Mesenchymal stem cell (in vitro differentiated cells and primary cell): ENCODE measurements at regions not wholly inside any gene's neighbourhood (a gene's known extent, or its start where the extent isn't known, plus 50 kb on each side); places are given as distances from the start of the nearest gene placed in this dataset.
A peak's percentile ranks its signal among the peaks of the same experiment; 100 is the strongest.
"Not testable (repeated sequence)": the region's sequence is repeated elsewhere in the genome, so short reads cannot be mapped to it uniquely, and the experiment has no call there.

Experiments used
- DNase-seq: peaks from one replicate; pipeline ENCODE4 v3.0.0-alpha.2; 2013
- H2AFZ ChIP-seq: one replicate; pipeline ENCODE4 v1.6.1; 2013; ENCODE audit warnings: low read depth, mild to moderate bottlenecking, control low read depth, inconsistent platforms, low read length, moderate library complexity
- H2AK5ac ChIP-seq: 2 replicates; pipeline ENCODE4 v1.6.1; 2013; ENCODE audit warnings: low read length, moderate library complexity, mild to moderate bottlenecking, inconsistent platforms; ENCODE audit not compliant: severe bottlenecking
- H2BK120ac ChIP-seq: one replicate; pipeline ENCODE4 v1.6.1; 2013; ENCODE audit warnings: low read depth, mild to moderate bottlenecking, inconsistent platforms, low read length, moderate library complexity
- H2BK12ac ChIP-seq, 2 experiments: one replicate each; pipeline ENCODE4 v1.6.1; 2013; ENCODE audit warnings: inconsistent platforms in 2 of 2, low read length in 2 of 2, mild to moderate bottlenecking in 2 of 2, moderate library complexity in 2 of 2, control low read depth in 1 of 2
- H2BK15ac ChIP-seq: one replicate; pipeline ENCODE4 v1.6.1; 2013; ENCODE audit warnings: mild to moderate bottlenecking, low read depth, inconsistent platforms; ENCODE audit not compliant: poor library complexity, severe bottlenecking
- H2BK5ac ChIP-seq: 2 replicates; pipeline ENCODE4 v1.6.1; 2013; ENCODE audit warnings: low read depth, mild to moderate bottlenecking, low read length, control low read depth, inconsistent platforms; ENCODE audit not compliant: poor library complexity, severe bottlenecking
- H3K14ac ChIP-seq, 2 experiments: one replicate each; pipeline ENCODE4 v1.6.1; 2013; ENCODE audit warnings: inconsistent platforms in 2 of 2, low read length in 2 of 2, control low read depth in 1 of 2, mild to moderate bottlenecking in 1 of 2, moderate library complexity in 1 of 2
- H3K18ac ChIP-seq, 2 experiments: one replicate each; pipeline ENCODE4 v1.6.1; 2013; ENCODE audit warnings: inconsistent platforms in 2 of 2, low read length in 2 of 2, control low read depth in 1 of 2, low read depth in 1 of 2, mild to moderate bottlenecking in 1 of 2
- H3K23ac ChIP-seq, 2 experiments: one replicate each; pipeline ENCODE4 v1.6.1; 2013; ENCODE audit warnings: inconsistent platforms in 2 of 2, low read length in 2 of 2, mild to moderate bottlenecking in 2 of 2, moderate library complexity in 2 of 2, control low read depth in 1 of 2
- H3K27ac ChIP-seq: 2 replicates; pipeline ENCODE4 v1.5.1; 2013; ENCODE audit warnings: mild to moderate bottlenecking, moderate library complexity, low read length, control low read depth, inconsistent platforms; ENCODE audit not compliant: poor library complexity, severe bottlenecking
- H3K27me3 ChIP-seq, 2 experiments: 2 replicates each; pipeline versions ENCODE4 v1.6.1 to v1.7.0; 2013; ENCODE audit warnings: low read length in 2 of 2, mild to moderate bottlenecking in 2 of 2, moderate library complexity in 2 of 2, control low read depth in 1 of 2, inconsistent platforms in 1 of 2; ENCODE audit not compliant: control insufficient read depth in 1 of 2, insufficient read depth in 1 of 2
- H3K36me3 ChIP-seq, 2 experiments: 2 replicates each; pipeline versions ENCODE4 v1.6.1 to v1.7.0; 2013; ENCODE audit warnings: low read length in 2 of 2, control low read depth in 1 of 2, inconsistent platforms in 1 of 2, low read depth in 1 of 2, mild to moderate bottlenecking in 1 of 2; ENCODE audit not compliant: insufficient read depth in 2 of 2, control insufficient read depth in 1 of 2
- H3K4ac ChIP-seq, 2 experiments: one replicate each; pipeline ENCODE4 v1.6.1; 2013; ENCODE audit warnings: inconsistent platforms in 2 of 2, low read length in 2 of 2, mild to moderate bottlenecking in 2 of 2, moderate library complexity in 2 of 2, control low read depth in 1 of 2, low read depth in 1 of 2
- H3K4me1 ChIP-seq: 2 replicates; pipeline ENCODE4 v1.6.1; 2013; ENCODE audit warnings: low read depth, low read length, control low read depth; ENCODE audit not compliant: control insufficient read depth, insufficient read depth
- H3K4me2 ChIP-seq: 2 replicates; pipeline ENCODE4 v1.6.1; 2013; ENCODE audit warnings: low read length, mild to moderate bottlenecking, inconsistent platforms; ENCODE audit not compliant: poor library complexity, severe bottlenecking
- H3K4me3 ChIP-seq, 2 experiments: 2 replicates each; pipeline versions ENCODE4 v1.5.1 to v1.7.0; 2013; ENCODE audit warnings: low read length in 2 of 2, mild to moderate bottlenecking in 2 of 2, control low read depth in 1 of 2, low read depth in 1 of 2; ENCODE audit not compliant: insufficient read depth in 1 of 2
- H3K79me1 ChIP-seq: replicated peaks from 2 replicates; pipeline ENCODE4 v1.6.1; 2013; ENCODE audit warnings: mild to moderate bottlenecking, control low read depth, low read length, inconsistent platforms; ENCODE audit not compliant: poor library complexity, severe bottlenecking
- H3K9ac ChIP-seq: 2 replicates; pipeline ENCODE4 v1.7.0; 2013; ENCODE audit warnings: mild to moderate bottlenecking, low read length, moderate library complexity
- H3K9me3 ChIP-seq: 2 replicates; pipeline ENCODE4 v1.7.0; 2013; ENCODE audit warnings: mild to moderate bottlenecking, low read length; ENCODE audit not compliant: control insufficient read depth
- H4K8ac ChIP-seq: one replicate; pipeline ENCODE4 v1.6.1; 2013; ENCODE audit warnings: inconsistent platforms, mild to moderate bottlenecking, low read length, moderate library complexity
- H4K91ac ChIP-seq: one replicate; pipeline ENCODE4 v1.6.1; 2013; ENCODE audit warnings: mild to moderate bottlenecking, low read length, inconsistent platforms
- WGBS: methylation state at CpG from one replicate; pipeline ENCODE4 v1.1.7; 2013; ENCODE audit warnings: mixed read lengths; 5-methylcytosine and 5-hydroxymethylcytosine counted together

DNA sequence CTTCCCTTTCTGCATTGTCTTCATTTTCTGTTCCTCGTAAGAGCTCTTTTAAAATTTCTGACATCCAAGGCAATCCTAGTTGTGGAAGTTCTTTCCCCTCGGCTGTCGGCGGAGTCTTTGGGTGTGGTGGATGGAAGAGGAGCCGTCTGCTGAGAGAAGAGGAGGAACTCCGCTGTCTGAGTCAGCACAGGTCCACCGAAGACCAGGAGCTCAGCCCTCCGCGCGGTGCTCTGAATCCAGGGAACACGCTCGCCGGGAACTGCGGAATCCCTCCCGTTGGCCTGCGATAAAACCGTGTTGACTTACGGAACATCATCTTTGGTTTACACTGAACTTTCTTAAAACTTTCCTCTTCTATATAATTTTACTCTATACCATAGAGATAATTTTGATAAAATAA, 100.7 kb upstream of the IRX4 start:
- H2AK5ac ChIP-seq = no peak overlapping the region
- H3K36me3 ChIP-seq = no peaks in the 10 kb centered on the region
- H3K4me1 ChIP-seq = no peaks in the 10 kb centered on the region
- DNase-seq = no peak
- no peak overlapping the region for H2AFZ ChIP-seq
- H3K14ac ChIP-seq = no peak overlapping the region
- H3K23ac ChIP-seq = no peak overlapping the region
- H4K8ac ChIP-seq = no peak overlapping the region
- no peak overlapping the region for H2BK15ac ChIP-seq
- H3K27ac ChIP-seq = no peak overlapping the region
- no peaks in the 10 kb centered on the region for H3K9me3 ChIP-seq
- 86% methylated on average over 14 of the region's 18 CpGs for WGBS
- H4K91ac ChIP-seq = no peak overlapping the region
- no peak overlapping the region for H3K4ac ChIP-seq
- no peak overlapping the region for H2BK12ac ChIP-seq
- H3K79me1 ChIP-seq = no peaks in the 10 kb centered on the region
- H3K18ac ChIP-seq = no peak overlapping the region
- no peak overlapping the region for H2BK5ac ChIP-seq
- H3K4me3 ChIP-seq = no peak overlapping the region
- H3K9ac ChIP-seq = no peak overlapping the region
- H3K27me3 ChIP-seq = peaks cover 0 to 4% of the 10 kb centered on the region in 2 experiments
- no peak overlapping the region for H3K4me2 ChIP-seq
- H2BK120ac ChIP-seq = no peak overlapping the region

DNA sequence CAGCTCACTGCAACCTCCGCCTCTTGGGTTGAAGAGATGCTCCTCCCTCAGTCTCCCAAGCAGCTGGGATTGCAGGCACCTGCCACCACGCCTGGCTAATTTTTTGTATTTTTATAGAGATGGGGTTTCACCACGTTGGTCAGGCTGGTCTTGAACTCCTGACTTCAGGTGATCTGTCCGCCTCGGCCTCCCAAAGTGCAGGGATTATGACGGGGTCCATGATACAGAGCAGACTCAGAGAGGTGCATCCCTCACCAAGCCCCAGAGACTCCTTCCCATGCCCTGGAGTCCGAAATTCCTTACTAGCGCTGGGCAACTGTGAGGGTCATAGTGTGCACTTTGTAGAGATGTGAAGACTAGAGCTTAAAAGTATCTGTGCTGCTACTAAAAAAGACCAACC, 99.8 kb upstream of the IRX4 start:
- H2BK12ac ChIP-seq, H3K14ac ChIP-seq, H2BK5ac ChIP-seq: not testable (repeated sequence)

DNA sequence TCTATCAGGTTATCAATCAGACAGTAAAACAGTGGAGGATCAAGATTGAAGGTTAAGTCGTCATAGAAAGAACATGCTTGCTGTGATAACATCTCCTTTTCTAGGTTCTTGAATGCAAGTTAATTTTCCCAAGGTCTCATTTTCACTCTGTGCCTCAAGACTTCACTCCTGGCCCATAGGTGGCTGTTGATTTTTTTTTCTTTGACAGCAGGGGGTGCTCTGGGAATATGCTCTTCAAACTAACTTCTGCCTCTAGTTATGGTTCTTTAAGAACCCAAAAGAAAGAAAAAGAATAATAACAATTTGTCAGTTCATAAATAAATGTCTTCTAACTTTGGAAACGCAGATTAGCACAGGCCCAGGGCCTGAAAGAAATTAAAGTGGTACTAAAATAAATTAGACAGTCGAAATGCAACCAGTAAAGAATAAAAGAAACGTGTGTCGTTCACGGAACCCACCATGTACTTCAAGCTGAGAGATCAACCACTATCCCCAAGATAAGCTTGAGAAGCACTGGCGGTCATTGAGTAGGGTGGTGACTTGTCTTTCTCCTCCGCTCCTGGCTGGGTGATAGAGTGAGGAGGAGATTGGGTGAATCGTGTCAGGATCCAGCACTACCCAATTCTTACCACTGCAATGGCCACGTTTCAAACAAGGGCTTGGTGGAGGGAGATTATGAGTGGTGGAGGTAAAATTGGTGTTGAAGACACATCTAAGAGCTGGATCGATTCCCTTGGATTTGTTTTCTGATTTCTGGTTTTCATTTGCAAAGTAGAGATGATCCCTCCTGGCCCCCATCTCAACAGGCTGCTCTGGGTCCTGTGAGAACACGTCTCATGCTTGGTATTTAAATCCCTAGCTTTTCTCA, 93.4 kb upstream of the IRX4 start:
- H3K9me3 ChIP-seq = no peaks in the 10 kb centered on the region
- H2AFZ ChIP-seq = no peak overlapping the region
- DNase-seq = no peak
- no peak overlapping the region for H3K4me2 ChIP-seq
- no peak overlapping the region for H3K18ac ChIP-seq
- no peak overlapping the region for H4K8ac ChIP-seq
- H3K27ac ChIP-seq = no peak overlapping the region
- no peak overlapping the region for H3K14ac ChIP-seq
- no peaks in the 10 kb centered on the region for H3K4me1 ChIP-seq
- no peak overlapping the region for H2AK5ac ChIP-seq
- H3K27me3 ChIP-seq = peaks cover 0 to 22% of the 10 kb centered on the region in 2 experiments
- H3K23ac ChIP-seq = no peak overlapping the region
- WGBS = 61% methylated on average over 9 of the region's 12 CpGs
- no peak overlapping the region for H2BK5ac ChIP-seq
- H4K91ac ChIP-seq = no peak overlapping the region
- H3K79me1 ChIP-seq = no peaks in the 10 kb centered on the region
- no peak overlapping the region for H3K4ac ChIP-seq
- no peak overlapping the region for H2BK120ac ChIP-seq
- H3K36me3 ChIP-seq = no peaks in the 10 kb centered on the region
- no peak overlapping the region for H2BK15ac ChIP-seq
- no peak overlapping the region for H2BK12ac ChIP-seq
- H3K4me3 ChIP-seq = no peak overlapping the region
- peak overlapping the region; percentile 8 for H3K9ac ChIP-seq

More for the DNA sequence above, 99.8 kb upstream of the IRX4 start:
- not testable (repeated sequence) for H3K36me3 ChIP-seq, H3K79me1 ChIP-seq, H3K18ac ChIP-seq, H3K4me1 ChIP-seq, H3K27ac ChIP-seq, H2BK15ac ChIP-seq, H3K23ac ChIP-seq, H4K8ac ChIP-seq, H3K4me2 ChIP-seq, H2AFZ ChIP-seq, H3K9ac ChIP-seq, H4K91ac ChIP-seq, H2AK5ac ChIP-seq, H2BK120ac ChIP-seq, DNase-seq, H3K9me3 ChIP-seq, H3K27me3 ChIP-seq, H3K4me3 ChIP-seq, H3K4ac ChIP-seq
- 67% methylated on average over 5 of the region's 8 CpGs for WGBS

DNA sequence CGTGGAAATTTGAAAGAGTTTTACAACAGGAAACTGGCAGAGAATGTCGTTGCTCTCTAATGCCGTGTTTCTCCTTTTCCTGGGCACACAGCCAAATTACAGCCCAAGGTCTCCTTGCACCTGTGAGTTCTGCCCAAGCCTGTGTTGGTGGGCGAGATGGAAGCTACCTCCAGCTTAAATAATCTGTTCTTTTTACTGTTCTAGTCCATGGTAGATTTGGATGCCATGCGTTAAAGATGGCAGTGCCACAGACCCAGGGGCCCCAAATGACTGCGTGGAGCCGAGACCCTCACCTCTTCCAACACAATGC, 92.6 kb upstream of the IRX4 start:
- Histone ChIP-seq H2BK5ac (no peak overlapping the region), H3K9me3 (no peaks in the 10 kb centered on the region), H2BK15ac (no peak overlapping the region), H3K9ac (no peak overlapping the region), H3K4me2 (no peak overlapping the region), H2BK120ac (no peak overlapping the region), H2AK5ac (no peak overlapping the region), H3K4ac (no peak overlapping the region), H3K23ac (no peak overlapping the region), H3K27ac (no peak overlapping the region), H3K18ac (no peak overlapping the region), H4K8ac (no peak overlapping the region), H3K4me3 (no peak overlapping the region), H3K4me1 (no peaks in the 10 kb centered on the region), H3K14ac (no peak overlapping the region), H2AFZ (no peak overlapping the region), H3K36me3 (no peaks in the 10 kb centered on the region), H4K91ac (no peak overlapping the region), H2BK12ac (no peak overlapping the region), H3K27me3 (peaks cover 0 to 22% of the 10 kb centered on the region in 2 experiments), H3K79me1 (no peaks in the 10 kb centered on the region)
- 74% methylated on average over 4 of the region's 7 CpGs for WGBS
- no peak for DNase-seq
